KBM-7 (cell line): ENCODE measurements at regions not wholly inside any gene's neighbourhood (a gene's known extent, or its start where the extent isn't known, plus 50 kb on each side); places are given as distances from the start of the nearest gene placed in this dataset.

Experiments used
- DNase-seq: peaks from one replicate; pipeline ENCODE4 v3.0.0-alpha.2; 2015
- in situ Hi-C: fragments of 300-500 bp; cut with MboI; formaldehyde crosslinking; loops from 2 replicates; pipeline ENCODE4 v1.14.3; 2020; ENCODE audit warnings: low sequenced_read_pairs, low pct_unique_long_range_greater_than_20kb, mixed read lengths

DNA sequence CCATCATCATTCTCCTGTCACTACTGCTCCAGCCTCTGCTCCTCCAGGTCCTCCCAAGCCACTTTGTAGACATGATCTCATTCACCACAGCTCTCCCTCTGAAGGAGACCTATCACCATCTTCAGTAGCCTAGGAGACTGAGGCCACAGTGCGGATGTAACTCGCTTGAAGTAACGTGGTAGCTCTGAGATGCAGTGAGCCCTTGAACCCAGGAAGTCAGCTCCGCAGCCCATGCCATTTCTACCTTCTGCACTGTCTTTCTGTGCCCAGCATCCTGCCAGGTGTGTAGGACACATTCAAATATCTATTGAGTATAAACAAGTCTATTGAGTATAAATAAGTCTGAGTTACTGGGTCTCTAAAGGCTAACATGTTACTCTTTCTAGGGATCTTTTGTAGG, 164.4 kb downstream of the CDH26 start:
- in situ Hi-C loops: no loop called here
- no peak for DNase-seq

DNA sequence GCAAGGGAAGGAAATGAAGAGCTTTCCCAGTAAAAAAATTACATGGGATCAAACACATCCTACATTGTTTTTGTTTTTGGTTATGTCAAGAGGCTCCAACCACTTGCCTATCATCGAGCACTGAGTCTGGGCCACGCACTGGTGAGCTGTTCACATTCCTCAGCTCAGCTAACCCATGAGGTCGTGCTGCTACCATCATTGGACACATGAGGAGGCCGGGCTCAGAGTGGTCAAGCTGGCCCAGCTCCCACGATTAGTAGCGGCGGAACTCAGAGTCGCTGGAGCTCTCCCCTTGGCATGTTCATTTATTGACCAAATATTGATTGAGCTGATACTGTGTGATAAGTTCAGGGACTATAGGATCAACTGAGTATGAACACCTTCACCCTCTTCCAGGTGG, 164.9 kb downstream of the CDH26 start:
- in situ Hi-C loops: no loop called here
- no peak for DNase-seq

DNA sequence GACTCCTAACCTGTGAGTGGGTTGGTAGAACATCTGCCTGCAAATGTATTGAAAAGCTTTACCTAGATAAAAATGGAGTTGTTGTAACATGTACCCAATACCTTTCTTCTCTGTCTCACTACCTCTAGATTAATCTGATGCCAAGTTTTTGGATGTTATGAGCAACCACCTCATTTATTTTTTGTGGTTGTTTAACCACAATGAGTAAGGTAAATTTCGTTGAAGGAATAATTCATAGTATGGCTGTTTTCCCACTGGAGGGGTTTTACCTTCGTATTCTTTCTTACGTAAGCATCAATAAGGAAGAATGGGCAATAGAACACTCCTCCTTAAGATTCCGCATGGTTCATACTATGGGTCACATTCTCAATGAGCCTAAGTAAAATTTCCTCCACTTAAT, 165.4 kb downstream of the CDH26 start:
- DNase-seq: no peak
- in situ Hi-C loops: no loop called here

DNA sequence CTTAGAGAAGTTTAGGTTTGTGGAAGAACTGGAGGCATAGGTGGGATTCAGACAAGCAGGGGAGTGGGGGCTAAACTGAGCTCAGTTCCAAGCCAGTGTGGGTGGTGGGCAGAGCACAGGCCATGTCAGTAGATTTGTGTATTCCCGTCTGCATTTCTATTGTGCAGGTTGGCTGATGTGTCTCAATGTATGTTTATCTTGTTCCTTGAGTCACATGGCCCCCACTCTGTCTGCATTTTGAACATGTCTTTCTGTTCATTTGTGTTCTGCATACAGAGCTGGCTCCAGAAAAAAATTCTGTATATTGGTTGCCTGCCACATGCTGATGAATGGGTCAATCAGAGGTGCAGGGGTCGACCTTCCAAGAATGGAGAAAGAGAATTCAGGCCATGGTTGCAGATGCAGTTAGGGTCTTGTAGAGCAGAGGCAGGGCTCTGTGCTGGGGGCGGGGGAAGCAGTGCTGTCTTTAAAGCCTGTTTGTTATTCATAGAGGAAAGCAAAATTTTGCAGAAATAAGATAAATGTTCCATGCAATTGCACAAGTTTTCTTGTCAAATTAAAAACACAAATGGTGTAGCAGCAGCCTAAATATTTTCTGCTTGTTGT, 166.7 kb downstream of the CDH26 start:
- no peak for DNase-seq
- in situ Hi-C loops: no loop called here

DNA sequence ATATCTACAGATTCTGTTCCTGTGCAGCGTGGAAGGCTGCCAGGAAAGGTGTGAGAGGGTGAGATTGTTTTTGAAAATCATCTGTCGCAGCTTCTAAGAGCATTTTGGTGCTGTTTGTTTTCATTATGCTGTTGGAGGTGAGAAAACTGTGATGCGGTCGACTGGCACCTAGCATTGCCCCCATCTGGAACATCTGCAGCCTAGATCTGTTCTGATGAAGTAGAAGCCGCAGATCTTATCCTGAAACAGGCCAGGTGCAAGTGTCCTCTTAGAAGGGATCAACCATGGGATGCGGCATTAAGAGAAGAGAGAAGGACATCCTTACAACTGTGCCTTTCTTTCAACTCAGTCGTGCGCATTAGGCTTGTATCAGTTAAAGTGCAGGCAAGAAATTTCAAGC, 167.3 kb downstream of the CDH26 start:
- no peak for DNase-seq
- in situ Hi-C loops: no loop called here

DNA sequence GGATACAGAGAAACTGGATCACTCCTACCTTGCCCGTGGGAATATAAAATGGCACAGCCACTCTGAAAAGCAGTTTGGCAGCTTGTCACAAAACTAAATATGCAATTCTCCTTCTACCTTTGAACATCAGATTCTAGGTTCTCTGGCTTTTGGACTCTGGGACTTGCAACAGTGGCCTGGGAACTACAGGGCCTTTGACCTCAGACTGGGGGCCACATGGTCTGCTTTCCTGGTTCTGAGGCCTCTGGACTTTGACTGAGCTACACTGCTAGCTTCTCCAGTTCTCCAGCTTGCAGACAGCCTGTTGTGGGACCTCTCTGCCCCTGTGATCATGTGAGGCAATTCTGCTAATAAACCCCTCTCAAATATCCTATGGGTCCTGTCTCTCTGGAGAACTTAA, 168.8 kb downstream of the CDH26 start:
- DNase-seq: no peak
- in situ Hi-C loops: no loop called here

DNA sequence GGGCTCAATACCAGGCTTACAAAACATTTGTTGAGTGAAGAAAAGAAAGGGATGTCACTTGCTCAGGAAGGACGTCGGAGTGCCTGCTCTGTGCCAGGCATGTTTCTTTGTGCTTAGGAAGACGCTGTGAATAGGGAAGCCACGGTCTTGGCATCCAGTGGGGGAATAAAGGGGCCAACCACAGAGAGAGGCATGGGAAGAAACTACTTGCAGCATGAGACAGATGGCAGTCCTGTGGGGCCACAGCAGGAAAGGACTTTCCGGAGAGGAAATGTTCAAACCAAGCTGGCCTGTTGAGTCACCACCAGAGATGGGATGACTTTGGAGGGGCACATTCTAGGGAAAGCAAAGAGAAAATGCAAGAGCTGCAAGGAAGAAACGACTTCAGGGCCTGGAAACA, 173.2 kb downstream of the CDH26 start:
- in situ Hi-C loops: no loop called here

DNA sequence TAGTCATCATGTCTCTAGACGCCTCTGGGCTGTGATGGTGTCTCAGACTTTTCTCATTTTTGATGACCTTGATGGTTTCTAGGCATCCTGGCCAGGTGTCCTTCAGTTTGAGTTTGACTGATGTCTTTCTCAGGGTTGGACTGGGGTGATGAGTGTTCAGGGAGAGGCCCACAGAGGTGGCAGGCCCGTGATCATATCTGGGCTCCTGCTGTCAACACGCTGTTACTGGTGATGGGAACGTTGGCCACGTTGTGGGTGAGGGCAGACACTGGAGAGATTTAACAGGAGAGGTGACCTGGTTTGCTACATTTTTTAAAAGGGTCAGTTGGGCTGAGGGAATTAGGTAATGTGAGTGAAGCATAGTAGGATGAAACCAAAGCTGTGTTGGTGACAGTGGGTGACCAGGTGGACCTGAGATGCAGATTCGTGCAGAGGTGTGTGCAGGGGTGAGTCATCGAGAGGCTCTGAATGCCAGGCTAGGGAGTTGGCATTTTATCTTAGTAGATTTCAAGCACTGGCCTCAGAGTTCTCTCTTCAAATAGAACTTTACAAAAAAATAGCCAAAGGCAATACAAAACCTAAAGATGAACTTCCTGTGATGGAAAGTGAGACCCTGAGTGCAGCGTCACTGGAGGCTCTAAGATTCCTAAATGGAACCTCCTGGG, 174.1 kb downstream of the CDH26 start:
- in situ Hi-C loops: no loop called here
- no peak for DNase-seq

More for the DNA sequence above, 173.2 kb downstream of the CDH26 start:
- peak; percentile 89 for DNase-seq

GRCh38 chr20:60132827-60133670, 174.8 kb downstream of the CDH26 start:
- DNase-seq: peak; percentile 59
- in situ Hi-C loops: no loop called here

GRCh38 chr20:60135276-60135675, 177.1 kb downstream of the CDH26 start:
- DNase-seq: no peak
- in situ Hi-C loops: no loop called here

- peak; percentile 47 for DNase-seq
- in situ Hi-C loops: no loop called here
Measured at GRCh38 chr20:60136645-60137401, 178.6 kb downstream of the CDH26 start.

DNA sequence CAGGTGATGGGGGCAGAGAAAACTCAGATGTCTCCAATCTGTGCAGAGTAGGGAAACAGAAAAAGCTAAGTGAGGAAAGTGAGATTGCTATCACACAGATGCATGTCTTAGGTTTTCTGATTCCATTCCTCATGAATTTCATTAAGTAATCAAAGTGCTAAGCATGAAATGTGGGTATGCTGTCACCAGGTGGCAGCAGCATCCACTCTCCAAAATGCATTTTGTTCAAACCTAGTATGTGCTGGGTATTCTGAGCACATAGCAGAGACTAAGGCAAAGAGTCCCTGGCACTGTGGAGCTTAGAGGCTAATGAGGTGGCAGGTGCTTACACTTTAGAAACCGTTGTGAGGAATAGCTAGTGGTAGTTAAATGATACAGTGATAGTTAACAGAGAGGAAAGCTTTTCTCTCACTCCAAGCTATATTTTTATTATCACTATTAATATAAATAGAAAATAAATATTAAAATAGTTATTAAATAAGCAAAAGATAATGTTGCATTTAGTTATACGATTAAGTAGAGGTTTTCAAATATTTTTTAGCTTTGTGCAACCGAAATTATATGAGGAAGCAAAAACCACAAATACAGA, 179.5 kb downstream of the CDH26 start:
- peak; percentile 61 for DNase-seq
- in situ Hi-C loops: no loop called here

DNA sequence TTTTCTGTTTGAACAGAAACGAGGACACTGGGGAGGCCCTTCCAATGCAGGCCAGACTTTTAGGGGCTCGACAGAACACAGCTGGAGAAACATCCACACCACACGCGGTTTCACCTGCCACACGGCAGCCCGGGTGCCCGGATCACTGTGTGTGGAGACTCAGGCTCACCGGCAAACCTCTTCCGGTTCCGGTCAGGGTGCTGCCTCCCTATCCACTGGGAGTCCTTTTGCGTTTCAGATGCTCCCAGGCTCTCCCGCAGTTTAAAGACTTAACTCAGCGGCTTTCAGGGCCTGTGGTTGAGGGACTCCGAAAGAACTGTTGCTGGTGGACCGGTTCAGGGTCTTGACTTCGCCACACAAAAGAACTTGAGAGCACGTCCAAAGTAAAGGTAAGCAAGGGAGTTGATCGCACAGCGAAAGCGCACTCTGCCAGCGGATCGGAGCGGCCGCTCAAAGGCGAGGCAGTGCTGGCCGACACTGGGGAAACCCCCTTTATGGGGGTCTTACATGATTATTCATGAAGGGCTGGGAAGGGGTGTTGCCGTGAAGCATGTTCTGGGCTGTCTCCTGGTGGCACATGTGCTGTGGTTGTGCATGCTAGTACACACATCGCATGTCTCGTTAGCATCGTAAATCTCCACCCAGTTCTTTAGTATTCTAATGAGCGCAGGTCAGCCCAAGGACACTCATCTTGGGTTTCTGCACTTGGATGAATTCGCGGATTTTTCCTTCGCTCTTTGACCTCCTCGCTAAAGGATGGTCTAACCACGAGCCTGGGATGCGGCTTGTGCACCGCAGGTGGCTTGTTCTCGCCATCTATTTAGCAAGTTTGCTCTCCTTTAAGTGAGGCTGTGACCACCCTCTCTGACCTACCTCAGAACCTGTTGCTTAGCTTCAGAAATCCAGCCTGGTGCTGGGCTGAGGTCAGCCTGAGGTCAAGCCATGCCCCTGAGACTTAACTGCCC, 180.3 kb downstream of the CDH26 start:
- DNase-seq: no peak
- in situ Hi-C loops: no loop called here

GRCh38 chr20:60139663-60140446, 181.6 kb downstream of the CDH26 start:
- in situ Hi-C loops: no loop called here

DNA sequence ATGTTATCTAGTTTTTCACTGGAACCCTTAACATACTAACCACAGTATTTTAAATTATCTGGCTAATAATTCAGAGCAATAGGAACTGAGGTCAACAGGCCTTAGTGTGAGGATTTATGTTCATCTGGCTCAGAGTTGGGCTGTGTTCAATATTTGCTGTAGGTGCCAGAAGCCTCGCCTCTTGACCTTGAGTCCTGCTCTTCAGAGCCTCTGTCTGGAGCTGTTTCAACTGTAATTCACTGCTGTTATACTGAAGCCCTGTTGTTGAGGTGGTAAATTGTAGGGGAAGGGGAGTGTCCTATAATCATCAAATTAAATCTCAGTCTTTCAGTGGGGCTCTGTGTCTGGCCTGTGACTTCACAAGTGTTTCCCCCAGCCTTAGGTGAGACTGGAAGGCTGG, 184.4 kb downstream of the CDH26 start:
- DNase-seq: no peak
- in situ Hi-C loops: no loop called here

More at GRCh38 chr20:60139663-60140446, 181.6 kb downstream of the CDH26 start:
- no peak for DNase-seq

DNA sequence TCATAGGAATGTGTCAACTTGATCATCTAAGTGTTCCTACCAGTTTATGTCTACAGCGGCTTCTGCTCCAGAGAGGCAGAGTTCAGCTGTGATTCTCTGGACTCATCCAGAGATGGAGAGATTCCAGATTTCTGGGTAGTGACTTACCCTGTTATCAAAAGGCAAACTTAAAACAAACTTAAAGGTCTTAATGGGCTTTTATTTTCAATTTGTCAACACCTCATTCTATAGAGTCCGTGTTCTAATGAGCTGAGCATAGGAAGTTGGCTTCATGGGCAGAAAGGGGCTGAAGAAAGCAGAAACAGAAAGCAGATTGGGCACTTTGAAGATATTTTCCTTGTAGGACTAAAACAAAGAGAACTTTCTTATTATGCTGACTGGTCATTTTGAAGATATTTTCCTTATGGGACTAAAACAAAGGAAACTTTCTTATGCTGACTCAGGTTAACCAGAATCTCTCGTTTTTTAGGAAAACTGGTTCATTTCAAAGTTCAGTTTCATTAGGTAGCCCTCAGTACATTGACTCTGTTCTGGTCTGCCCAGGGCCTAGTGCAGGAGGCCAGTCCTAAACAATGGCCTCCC, 185.1 kb downstream of the CDH26 start:
- in situ Hi-C loops: no loop called here
- no peak for DNase-seq

DNA sequence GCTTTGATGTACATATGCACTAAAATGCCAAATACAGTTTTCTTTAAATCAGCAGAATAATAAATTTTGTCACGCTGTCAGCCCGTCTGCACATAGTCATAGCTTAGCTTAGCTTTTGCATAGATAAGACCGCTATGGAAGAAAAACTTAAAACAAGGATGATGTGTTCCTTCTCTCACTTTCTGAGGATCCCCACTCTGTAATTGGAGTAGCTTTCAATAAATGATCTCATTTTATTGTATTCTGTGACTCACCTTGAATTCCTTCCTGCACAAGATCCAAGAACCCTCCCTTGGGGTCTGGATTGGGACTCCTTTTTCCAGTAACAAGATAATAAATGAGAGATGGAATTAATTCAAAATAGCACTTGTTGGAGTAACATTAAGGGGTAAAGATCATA, 186.2 kb downstream of the CDH26 start:
- no peak for DNase-seq
- in situ Hi-C loops: no loop called here
